IPS-18c (cell line): ENCODE measurements at regions not wholly inside any gene's neighbourhood (a gene's known extent, or its start where the extent isn't known, plus 50 kb on each side); places are given as distances from the start of the nearest gene placed in this dataset.

Experiments
- H3K4me3 ChIP-seq: 2 replicates; pipeline ENCODE4 v1.7.0; 2013; ENCODE audit warnings: low read depth, mild to moderate bottlenecking, low read length, moderate library complexity; ENCODE audit not compliant: insufficient read depth
- H3K9me3 ChIP-seq: one replicate; pipeline ENCODE4 v1.6.1; 2013; ENCODE audit warnings: mild to moderate bottlenecking, low read length, moderate library complexity; ENCODE audit not compliant: control insufficient read depth, insufficient read depth

DNA sequence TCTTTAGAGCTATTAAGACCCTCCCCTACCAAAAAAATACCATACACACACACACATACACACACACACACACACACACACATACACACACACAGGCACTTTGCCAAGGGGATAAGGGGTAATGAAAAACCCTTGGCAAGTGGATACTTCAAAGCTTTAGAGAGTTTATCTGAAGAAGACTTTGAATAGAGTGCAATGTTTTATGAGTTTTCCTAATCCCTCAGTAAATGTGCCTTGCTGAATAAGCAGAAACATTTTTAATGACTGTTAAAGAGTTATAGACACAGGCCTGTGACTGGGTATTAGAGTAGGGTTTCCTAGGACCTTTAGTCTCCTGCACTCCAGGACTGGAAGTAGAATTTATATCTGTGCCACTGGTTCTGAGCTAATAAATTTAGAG, 75.5 kb upstream of the CTAGE1 start:
- Histone ChIP-seq H3K4me3 (no peak overlapping the region), H3K9me3 (no peaks in the 10 kb centered on the region)

DNA sequence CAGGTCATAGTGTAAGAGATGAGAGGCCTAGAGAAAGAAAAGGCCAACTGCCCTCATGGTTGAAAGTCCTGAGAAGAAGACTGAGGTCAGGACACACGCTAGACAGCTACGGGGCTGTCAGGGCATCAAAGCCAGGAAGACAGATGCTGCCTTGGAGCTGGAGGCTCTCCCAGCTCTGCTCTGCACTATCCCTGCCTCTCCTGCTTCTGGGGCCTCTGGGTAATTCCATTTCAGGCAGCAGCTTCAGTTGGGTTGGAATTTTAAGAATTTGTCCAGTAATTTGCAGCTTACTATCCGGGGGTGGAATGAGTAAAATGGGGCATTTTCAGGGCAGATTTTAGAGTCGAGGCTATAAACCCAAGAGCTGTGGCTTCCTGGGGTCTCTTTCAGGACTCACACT, 76.2 kb upstream of the CTAGE1 start:
- Histone ChIP-seq H3K4me3 (no peak overlapping the region), H3K9me3 (no peaks in the 10 kb centered on the region)

DNA sequence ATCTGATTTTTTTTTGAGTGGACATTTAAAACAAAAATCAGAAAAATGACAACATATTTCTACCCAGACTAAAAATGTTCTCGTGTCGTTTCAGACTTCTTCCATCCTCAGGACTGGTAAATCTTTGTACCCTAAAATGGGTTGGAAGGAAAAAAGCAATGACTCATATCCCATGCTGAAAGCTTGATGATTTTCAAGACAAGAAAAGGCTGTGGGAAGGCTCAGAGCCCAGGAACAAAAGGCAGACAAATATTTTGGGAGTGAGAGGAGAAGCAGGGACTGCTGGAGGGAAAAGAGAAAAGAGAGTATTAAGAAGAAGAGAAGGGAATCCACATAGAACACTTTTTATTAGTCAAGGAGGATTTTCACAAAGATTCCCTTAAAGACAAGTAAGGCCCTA, 77.1 kb upstream of the CTAGE1 start:
- H3K4me3 ChIP-seq, result no peak overlapping the region
- H3K9me3 ChIP-seq, result no peaks in the 10 kb centered on the region

DNA sequence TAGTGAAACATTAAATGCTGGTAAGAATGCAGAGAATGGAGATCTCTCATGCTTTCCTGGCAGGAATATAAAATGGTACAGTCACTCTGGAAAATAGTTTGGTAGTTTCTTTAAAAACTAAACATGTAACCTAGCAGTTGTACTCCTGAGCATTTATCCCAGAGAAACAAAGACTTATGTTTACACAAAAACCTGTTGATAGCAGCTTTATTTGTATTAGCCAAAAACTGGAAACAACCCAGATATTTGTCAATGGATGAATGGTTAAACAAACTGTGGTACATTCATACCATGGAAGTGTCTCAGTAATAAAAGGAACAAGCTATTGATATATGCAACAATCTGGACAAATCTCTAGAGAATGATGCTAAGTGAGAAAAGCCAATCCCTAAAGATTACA, 81.7 kb upstream of the CTAGE1 start:
- no peak overlapping the region for H3K4me3 ChIP-seq
- no peaks in the 10 kb centered on the region for H3K9me3 ChIP-seq

DNA sequence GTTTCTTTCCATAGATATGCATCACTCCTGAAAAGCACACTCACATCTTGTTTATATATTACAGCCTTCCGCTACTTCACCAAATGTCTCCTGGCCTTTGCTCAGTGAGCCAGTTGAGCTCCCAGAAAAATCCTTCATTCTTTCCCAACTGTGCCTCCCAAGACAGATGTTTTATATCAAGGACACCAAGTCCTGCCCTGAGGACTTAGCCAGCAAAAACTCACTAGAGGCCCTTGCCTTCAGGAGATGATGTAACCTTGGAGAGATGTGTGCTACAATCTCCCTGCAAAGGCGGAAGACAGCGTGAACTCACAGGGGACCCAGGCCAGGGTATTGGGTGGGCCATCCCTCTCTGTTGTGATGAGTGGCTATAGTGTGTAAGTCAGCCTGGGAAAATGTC, 86.1 kb upstream of the CTAGE1 start:
- H3K4me3 ChIP-seq, result no peak overlapping the region
- H3K9me3 ChIP-seq, result no peaks in the 10 kb centered on the region

DNA sequence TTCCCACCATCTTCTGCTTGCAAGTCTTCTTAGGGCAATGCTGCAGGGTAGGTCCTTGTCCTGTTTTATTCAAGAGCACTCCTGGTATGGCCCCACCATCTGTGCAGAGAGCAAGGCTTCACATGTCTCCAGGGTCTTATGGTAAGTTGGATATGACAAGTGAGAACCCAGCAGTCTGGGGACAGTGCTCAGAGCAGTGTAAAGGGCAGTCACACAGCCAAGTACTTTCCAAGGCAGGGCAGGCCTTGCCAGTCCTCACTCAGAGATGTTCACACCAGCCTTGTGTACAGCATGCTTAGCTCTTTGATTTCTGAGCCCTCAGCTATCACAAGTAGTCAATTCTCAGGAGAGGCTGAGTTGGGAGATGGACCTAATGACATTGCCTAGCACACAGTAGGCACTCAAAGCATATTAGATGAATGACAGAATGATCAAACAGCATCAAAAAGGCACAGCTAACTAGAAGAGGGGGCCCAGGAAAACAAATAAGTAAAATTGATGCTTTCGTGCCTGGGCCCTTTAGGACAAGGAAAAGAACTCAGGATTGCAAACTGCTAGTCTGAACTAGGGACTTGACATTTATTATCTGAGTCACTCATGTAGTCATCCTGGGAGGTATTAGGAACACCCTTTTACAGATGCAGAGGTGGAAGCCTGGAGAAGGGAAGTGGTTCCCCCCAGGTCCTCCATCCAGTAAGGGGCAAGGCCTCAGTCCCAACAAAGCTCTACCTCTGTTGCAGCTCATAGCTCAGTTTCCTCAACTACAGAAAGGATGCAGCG, 86.7 kb upstream of the CTAGE1 start:
- no peaks in the 10 kb centered on the region for H3K9me3 ChIP-seq
- H3K4me3 ChIP-seq, result no peak overlapping the region

DNA sequence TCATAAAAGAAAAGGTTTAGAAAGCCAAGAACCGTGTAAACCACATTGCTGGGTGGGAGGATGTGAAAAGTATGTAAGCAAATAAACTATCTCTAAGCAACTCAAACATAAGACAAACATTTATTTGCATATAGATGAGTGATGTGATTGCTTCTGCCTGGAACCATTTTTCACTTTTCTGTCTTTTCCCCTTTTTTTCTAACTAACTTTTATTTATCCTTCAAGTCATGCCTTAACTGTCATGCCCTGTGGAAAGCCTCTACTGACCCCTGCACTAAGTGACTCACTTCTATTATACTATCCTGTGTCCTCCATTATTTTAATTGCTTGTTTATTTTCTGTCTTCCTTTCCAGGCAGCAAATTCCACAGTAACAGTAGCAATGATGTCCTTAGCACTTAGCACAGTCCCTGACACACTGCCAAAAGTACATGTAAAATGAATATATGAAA, 87.5 kb upstream of the CTAGE1 start:
- no peaks in the 10 kb centered on the region for H3K9me3 ChIP-seq
- H3K4me3 ChIP-seq, result no peak overlapping the region

DNA sequence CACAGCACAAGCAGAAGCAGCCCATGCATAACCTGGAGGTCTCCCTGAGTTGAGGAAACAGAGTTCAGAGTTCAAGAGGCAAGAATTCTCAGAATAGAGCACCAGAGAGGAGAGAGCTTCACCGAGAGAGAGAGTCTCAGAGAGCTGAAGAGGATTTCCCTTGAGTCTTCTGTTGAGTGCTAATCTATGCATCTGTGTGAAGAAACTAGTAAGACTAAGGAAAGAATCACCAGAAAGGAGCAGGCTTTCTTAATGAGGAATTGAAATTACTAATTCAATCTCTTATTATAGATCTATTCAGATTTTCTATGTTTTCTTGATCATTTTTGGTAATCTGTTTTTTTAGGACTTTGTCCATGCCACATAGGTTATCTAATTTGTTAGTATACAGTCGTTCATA, 89.3 kb upstream of the CTAGE1 start:
- Histone ChIP-seq H3K9me3 (no peaks in the 10 kb centered on the region), H3K4me3 (no peak overlapping the region)

DNA sequence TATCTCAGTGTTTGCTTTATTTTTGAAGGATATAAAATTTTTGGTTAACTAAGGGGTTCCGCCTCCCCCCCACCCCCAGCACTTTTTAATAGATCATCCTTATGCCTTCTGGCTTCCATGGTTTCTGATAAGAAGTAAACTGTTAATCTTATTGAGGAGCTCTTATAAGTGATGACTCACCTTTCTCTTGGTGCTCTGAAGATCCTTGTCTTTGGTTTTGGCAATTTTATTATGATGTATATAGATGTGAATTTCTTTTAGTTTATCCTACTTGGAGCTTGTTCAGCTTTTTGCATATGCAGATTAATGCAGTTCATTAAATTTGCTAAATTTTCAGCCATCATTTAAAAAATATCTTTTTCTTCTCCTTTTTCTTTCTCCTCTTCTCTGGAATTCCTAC, 91.7 kb upstream of the CTAGE1 start:
- Histone ChIP-seq H3K9me3 (no peaks in the 10 kb centered on the region), H3K4me3 (no peak overlapping the region)

DNA sequence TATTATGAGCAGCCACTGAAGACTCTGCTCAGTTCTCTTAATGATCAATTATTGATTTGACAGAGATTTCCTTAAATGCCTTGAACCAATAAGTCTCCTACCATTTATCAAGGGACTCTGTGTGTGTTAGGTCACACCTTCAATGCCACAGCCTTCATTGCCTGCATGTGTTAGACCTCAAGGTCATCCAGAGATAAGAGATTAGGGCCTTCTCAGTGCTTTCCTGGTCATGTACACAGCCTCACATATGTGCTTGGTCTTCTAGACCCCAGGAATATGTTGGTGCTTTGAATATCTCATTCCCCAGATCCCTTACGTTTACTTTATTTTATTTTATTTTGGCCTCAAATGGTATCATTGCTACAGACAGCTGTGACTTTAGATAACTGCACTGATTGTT, 93.0 kb upstream of the CTAGE1 start:
- Histone ChIP-seq H3K9me3 (no peaks in the 10 kb centered on the region), H3K4me3 (no peak overlapping the region)

DNA sequence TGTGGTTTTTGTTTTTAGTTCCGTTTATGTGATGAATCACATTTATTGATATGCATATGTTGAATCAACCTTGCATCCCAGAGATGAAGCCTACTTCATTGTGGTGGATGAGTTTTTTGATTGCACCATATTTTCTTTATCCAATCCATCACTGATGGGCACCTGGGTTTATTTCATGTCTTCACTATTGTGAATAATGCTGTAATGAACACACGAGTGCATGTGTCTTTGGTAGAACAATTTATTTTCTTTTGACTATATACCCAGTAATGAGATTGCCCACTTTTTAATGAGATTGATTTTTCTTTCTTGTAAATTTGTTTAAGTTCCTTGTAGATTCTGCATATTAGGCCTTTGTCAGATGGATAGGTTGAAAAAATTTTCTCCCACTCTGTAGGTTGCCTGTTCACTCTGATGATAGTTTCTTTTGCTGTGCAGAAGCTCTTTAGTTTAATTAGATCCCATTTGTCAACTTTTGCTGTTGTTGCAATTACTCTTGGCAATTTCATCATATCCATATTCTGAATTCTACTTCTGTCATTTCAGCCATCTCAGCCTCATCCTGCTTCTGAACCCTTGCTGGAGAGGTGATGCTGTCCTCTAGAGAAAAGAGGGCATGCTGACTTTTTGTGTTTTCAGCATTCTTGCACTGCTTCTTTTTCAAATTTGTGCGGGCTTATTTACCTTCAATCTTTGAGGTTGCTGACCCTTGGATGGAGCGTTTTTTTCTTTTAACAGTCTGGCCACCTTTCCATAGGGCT, 96.2 kb upstream of the CTAGE1 start:
- no peaks in the 10 kb centered on the region for H3K9me3 ChIP-seq
- no peak overlapping the region for H3K4me3 ChIP-seq

DNA sequence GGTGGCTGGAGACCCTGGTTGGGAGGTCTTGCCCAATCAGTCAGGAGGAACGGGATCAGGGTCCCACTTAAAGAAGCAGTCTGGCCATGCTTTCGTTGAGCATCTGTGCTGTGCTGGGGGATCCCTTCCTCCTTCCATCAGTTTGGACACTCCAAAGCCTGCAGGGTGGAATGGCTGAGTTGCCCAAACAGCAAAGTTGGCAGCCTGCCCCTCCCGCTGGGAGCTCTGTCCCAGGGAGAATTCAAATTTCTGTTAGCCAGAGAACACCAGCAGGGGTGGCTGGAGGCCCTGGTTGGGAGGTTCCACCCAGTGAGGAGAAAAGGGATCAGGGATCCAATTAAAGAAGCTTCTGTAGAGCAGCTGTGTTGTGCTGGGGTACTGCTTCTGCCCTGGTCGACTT, 96.9 kb upstream of the CTAGE1 start:
- no peaks in the 10 kb centered on the region for H3K9me3 ChIP-seq
- no peak overlapping the region for H3K4me3 ChIP-seq

DNA sequence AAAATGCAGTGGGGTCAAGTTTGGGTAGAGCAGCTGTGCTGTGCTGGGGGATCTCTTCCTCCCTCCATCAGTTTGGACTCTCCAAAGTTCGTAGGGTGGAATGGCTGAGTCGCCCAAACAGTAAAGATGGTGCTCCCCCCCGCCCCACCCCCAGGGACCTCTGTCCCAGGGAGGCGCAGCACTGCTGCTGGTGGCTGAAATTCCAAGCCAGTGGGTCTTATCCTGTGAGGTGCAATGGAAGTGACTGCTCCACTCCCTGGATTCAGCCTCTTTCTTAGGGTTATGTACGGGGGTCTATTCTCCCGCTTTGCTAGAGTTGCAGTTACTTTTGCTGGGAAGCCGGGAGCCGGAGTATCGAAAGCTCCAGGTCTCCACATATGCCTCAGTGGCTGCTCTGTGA, 97.5 kb upstream of the CTAGE1 start:
- H3K9me3 ChIP-seq, result no peaks in the 10 kb centered on the region
- no peak overlapping the region for H3K4me3 ChIP-seq

DNA sequence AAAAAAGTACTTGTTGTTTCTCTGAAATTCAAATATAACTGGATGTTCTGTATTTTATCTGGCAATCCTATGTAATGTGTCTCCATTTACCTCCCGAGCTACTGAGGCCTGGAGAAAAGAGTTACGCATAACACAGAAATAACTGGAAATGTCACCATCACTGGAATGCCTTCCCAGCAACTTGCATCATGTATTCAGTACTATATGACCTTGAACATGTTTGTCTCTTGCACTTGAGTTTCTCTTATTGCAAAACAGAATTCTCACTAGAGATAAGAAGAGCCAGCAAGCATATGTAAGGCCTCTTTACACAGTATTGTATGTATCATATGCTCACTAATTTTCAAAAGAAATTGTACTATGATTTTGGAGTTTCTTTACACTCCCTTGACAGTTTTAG, 99.6 kb upstream of the CTAGE1 start:
- H3K9me3 ChIP-seq, result no peaks in the 10 kb centered on the region

DNA sequence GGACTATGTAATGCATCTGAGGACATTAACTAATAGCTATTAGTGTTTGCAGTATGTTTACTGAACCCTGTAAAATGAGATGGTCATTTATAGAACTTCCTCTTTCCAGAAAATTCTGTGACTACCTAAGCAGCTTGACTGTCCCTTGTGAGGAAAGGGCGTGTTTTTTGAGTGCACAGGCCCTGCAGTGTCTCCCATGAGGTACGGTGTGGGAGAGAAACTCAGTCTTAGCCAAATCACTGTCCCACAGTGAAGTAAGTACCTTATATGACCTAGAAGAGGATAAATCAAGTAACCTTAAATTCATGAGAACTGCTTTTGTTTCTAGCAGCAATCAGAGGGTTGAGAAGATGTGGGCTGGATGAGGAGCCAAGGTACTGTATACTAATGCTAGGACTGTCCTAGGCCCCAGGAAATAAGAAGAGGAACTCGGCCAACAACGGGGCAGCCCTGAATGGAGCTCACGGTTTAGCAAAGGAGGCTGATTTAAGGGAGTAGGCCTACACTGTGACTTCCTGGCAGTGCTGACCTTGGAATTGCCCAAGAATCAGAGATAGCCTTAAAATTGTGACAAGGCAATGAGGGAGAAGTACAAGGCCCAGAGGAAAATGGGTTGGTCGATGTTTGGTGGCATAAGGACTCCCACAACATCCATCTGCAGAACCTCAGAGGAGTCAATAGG, 103.5 kb upstream of the CTAGE1 start:
- Histone ChIP-seq H3K9me3 (no peaks in the 10 kb centered on the region), H3K4me3 (no peak overlapping the region)

More for the DNA sequence above, 99.6 kb upstream of the CTAGE1 start:
- no peak overlapping the region for H3K4me3 ChIP-seq

DNA sequence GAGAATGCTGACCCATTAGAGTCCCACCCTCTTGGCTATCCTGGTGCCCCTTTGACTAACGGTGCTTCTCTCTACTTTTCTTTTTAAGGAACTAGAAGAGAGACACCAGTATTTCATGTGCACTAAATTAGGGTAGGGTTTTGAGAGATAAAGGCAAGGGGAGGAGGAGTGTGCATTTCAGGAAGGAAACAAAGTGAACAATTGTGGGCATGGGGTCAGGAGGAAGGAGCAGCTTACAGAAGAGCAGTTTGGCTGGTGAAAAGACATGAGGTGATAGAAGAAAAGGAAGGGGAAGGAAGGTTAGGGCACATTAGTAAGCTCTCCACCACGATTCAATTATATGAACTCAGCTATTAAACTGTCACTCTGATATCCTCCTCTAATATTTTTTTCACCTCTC, 105.8 kb upstream of the CTAGE1 start:
- Histone ChIP-seq H3K4me3 (no peak overlapping the region), H3K9me3 (no peaks in the 10 kb centered on the region)

DNA sequence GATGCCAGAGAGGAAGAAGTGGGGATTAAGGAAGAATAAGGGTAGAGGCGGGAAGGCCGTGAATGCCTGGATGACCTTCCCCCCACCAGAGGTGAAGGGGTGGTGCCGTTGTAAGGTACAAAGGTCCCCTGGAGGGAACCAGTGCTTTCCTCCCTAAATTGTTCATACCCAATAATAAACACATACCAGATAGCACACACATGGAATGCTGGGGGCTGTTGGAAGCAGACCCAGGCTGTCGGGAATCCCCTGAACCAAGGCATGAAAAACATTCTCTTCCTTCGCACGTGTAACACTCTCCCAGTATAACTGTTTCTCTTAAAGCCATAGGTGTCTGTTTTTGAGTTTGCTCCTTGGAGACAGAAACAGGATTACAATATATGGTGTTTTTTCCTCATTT, 107.1 kb upstream of the CTAGE1 start:
- Histone ChIP-seq H3K4me3 (no peak overlapping the region), H3K9me3 (peaks cover 2% of the 10 kb centered on the region)

DNA sequence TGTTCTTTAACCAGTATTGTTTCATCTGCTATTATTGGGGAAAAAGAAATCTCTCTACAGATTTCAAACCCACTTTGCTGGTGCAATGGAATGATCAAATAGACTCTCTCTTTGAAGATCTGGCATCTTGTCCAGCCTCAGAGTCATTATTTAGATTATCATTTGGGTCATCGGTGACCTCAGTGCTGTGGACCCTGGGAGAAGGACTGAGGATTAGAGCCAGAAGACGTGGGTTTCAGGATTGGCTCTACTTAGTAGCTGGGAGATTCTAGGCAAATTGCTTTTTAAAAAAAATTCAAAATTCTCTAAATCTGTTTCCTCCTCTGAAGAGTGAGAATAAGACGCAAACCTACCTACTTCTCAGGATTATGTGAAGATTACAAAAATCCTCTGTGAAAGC, 107.6 kb upstream of the CTAGE1 start:
- Histone ChIP-seq H3K4me3 (no peak overlapping the region), H3K9me3 (peaks cover 2% of the 10 kb centered on the region)
